ENCODE measurements at regions not wholly inside any gene's neighbourhood (a gene's known extent, or its start where the extent isn't known, plus 50 kb on each side); places are given as distances from the start of the nearest gene placed in this dataset.
"Not testable (repeated sequence)": the region's sequence is repeated elsewhere in the genome, so short reads cannot be mapped to it uniquely, and the experiment has no call there.

DNA sequence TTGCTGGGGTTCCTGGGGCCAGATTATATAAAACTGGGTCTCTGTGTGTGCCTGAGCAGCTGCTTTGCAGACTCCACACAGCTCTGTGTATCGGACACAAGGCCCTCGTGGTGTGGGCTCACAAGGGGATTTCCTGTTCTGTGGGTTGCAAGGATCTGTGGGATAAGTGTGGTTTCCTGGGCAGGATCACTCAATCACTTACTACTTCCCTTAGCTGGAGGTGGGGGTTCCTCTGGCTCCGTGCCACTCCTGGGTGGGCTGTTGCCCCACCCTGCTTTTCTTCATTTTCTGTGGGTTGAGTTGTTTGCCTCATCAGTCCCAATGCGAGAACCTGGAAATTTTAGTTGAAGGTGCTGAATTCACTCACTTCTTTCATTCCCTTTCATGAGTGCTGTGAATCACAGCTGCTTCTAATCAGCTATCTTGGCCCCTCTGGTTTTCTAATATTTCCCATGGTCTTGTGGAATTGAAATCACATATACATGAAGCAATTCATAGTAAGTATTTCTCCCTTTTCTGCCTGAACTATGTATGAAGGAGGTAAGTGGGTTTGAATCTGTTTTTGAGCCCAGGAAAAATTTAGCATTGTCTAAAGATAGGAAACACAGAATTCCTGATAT, 196.3 kb downstream of the DCDC2C start:
- peak; percentile 20 for DNase-seq (ENCODE audit: low read depth, low spot score)
- no peak overlapping the region for H3K4me3 ChIP-seq (ENCODE audit: low read length)

GRCh38 chr2:3902131-3902530, 198.8 kb downstream of the DCDC2C start:
- no peak for DNase-seq (ENCODE audit: low read depth, low spot score)
- H3K4me3 ChIP-seq (ENCODE audit: low read length), result no peak overlapping the region

GRCh38 chr2:3904061-3904460, 200.7 kb downstream of the DCDC2C start:
- no peak for DNase-seq (ENCODE audit: low read depth, low spot score)

DNA sequence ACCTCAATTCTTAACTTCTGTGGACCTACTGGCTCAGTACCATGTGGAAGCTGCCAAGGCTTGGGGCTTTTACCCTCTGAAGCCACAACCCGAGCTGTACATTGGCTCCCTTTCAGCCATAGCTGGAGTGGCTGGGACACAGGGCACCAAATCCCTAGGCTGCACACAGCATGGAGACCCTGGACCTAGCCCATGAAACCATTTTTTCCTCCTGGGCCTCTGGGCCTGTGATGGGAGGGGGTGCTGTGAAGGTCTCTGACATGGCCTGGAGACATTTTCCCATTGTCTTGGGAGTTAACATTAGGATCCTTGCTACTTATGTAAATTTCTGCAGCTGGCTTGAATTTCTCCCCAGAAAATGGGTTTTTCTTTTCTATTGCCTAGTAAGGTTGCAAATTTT, 205.1 kb downstream of the DCDC2C start:
- not testable (repeated sequence) for H3K4me3 ChIP-seq (ENCODE audit: low read length); DNase-seq (ENCODE audit: low read depth, low spot score)

More at GRCh38 chr2:3904061-3904460, 200.7 kb downstream of the DCDC2C start:
- no peak overlapping the region for H3K4me3 ChIP-seq (ENCODE audit: low read length)

- no peak for DNase-seq (ENCODE audit: low read depth, low spot score)
These were observed 208.6 kb downstream of the DCDC2C start for GRCh38 chr2:3911882-3912455.

GRCh38 chr2:3913166-3913565, 209.8 kb downstream of the DCDC2C start:
- no peak for DNase-seq (ENCODE audit: low read depth, low spot score)
- H3K4me3 ChIP-seq (ENCODE audit: low read length), result no peak overlapping the region

More at GRCh38 chr2:3911882-3912455, 208.6 kb downstream of the DCDC2C start:
- H3K4me3 ChIP-seq (ENCODE audit: low read length), result no peak overlapping the region

DNA sequence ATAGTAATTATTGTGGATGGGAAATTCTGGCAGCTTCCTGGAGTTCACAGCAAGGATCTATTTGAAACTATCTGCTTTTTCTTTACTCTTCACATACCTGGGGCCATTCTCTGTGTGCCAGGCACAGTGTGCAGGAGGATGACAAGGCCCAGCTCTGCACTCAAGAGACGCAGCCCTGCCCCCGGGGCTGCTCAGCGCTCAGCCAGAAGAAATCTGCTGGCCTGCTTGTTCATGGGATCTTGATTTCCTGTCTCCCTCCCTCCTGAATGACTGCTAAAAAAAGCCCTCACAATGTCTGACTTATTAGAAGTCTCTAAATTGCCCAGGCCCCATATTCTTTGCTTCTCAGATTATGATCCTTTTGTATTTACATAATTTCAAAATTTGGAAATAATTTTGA, 210.9 kb downstream of the DCDC2C start:
- DNase-seq (ENCODE audit: low read depth, low spot score), result no peak
- H3K4me3 ChIP-seq (ENCODE audit: low read length), result no peak overlapping the region

DNA sequence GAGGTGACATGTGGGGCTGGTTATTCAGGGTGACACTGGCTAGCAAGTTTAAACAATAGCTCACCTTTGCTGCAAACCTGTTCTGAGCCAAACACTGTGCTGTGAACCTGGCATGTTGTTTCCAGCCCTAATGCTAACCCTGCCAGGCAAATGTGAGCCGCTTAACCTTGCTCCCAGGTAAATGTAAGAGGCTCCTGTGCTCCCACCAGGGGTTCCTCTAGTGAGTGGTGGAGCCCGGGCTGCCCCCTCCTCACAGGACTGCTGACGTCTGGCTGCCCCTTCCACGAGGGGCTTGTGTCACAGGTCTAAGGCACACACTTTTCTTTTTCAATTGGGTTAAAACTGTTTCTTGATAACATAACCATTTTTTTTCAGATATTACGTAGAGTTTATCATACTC, 223.7 kb downstream of the DCDC2C start:
- no peak for DNase-seq (ENCODE audit: low read depth, low spot score)

GRCh38 chr2:3929374-3929773, 226.0 kb downstream of the DCDC2C start:
- H3K4me3 ChIP-seq (ENCODE audit: low read length), result no peak overlapping the region
- DNase-seq (ENCODE audit: low read depth, low spot score), result no peak

More for the DNA sequence above, 223.7 kb downstream of the DCDC2C start:
- no peak overlapping the region for H3K4me3 ChIP-seq (ENCODE audit: low read length)

DNA sequence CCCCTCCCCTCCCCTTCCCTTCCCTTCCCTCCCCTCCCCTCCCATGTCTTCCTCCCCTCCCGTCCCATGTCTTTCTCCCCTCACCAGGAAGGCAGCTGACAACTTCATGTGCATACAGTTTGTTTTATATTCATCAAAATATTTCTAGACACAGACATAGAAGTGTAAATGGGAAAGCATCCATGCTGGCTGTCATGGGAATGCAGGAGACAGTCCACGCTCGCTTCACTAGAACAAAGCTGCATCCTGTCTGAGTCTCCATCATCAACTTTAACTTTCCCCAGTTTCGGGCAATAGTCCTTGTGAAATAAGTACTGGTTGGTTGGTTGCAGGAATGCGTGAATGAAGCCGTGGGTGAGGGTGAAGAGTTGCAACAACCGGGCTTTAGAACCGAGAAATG, 226.9 kb downstream of the DCDC2C start:
- no peak for DNase-seq (ENCODE audit: low read depth, low spot score)

GRCh38 chr2:3940661-3941060, 237.3 kb downstream of the DCDC2C start:
- DNase-seq (ENCODE audit: low read depth, low spot score), result no peak
- no peak overlapping the region for H3K4me3 ChIP-seq (ENCODE audit: low read length)

More for the DNA sequence above, 226.9 kb downstream of the DCDC2C start:
- no peak overlapping the region for H3K4me3 ChIP-seq (ENCODE audit: low read length)

DNA sequence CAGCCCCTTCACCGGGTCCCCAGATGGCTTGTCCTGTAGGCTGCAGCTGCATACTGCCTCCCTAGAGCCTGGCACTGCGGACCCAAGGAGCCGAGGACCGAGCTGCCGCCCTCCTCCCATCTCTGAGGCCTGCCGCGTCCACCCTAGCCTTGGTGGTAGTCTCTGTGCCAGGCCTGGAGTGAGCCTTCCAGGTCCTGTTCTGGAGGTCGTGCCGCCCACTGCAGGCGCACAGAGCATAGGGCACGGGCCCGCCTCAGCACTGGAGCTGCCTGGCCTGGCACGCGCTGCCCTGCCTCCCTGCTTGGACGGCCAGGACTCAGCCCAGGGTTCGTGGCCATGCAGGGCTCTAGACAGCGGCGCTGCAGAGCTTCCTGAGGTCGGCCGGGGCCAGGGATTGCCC, 239.5 kb downstream of the DCDC2C start:
- DNase-seq (ENCODE audit: low read depth, low spot score), result no peak
- no peak overlapping the region for H3K4me3 ChIP-seq (ENCODE audit: low read length)

DNA sequence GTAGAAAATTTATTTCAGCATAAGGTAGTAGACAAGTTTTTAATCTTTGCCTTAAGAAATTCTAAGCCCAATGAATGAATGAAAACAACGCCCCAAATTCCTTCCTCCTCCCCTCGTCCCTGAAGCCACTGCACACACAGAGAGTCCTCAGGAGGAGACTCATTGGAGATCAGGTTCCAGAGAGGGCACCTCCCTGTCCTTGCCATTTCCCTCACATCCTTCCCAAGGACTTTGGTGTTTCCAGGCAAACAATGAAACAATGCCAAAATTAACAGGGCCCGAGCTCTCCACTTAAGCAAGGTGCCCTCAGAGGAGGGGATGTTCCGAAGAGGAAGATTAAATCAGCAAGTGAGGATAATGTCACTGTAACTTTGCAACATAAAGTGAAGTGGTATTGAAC, 240.7 kb downstream of the DCDC2C start:
- DNase-seq (ENCODE audit: low read depth, low spot score), result no peak
- no peak overlapping the region for H3K4me3 ChIP-seq (ENCODE audit: low read length)

DNA sequence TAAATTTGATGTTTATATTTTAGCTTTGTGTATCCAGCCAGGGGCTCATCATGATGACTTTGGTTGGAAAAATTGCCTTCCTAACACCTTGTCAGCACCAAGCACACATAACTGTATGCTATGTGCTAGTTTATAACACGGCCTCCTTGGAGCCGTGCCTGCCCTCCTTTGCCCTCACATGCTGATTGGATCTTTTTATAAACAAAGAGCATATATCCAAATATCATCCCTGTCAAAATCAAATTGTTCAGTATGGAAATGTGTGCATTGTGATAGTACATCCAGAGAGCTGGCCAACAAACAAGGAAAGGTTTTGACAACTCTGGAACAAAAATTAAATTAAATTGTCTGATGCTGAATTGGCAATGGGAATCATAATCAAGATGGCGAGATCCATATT, 241.5 kb downstream of the DCDC2C start:
- H3K4me3 ChIP-seq (ENCODE audit: low read length), result no peak overlapping the region
- DNase-seq (ENCODE audit: low read depth, low spot score), result no peak

GRCh38 chr2:3948191-3948590, 244.8 kb downstream of the DCDC2C start:
- DNase-seq (ENCODE audit: low read depth, low spot score), result no peak

DNA sequence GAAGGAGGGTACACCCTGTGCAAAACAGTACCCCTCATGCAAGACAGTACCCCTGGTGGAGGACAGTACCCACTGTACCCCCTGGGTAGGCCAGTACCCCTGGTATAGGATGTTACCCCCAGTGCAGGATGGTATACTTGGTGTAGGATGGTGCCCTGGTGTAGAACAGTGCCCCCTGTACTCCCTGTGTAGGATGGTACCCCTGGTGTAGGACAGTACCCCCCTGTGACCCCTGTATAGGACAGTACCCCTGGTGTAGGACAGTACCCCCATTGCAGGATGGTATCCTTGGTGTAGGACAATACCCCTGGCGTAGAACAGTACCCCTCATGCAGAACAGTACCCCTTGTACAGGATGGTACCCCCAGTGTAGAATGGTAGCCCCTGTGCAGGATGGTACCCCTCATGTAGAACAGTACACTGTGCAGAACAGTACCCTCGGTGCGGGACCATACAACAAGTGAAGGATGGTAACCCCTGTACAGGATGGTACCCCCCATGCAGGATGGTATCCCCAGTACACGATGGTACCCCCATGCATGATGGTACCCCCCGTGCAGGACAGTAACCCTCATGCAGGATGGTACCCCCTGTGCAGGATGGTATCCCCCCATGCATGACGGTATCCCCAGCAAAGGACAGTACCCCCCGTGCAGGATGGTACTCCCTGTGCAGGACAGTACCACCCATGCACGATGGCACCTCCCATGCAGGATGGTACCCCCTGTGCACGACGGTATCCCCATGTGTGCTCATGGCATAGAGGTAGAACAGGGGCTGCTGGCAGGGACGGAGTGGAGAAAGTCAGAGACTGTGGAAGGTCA, 248.0 kb downstream of the DCDC2C start:
- DNase-seq (ENCODE audit: low read depth, low spot score), result no peak
- H3K4me3 ChIP-seq (ENCODE audit: low read length), result no peak overlapping the region

More at GRCh38 chr2:3948191-3948590, 244.8 kb downstream of the DCDC2C start:
- no peak overlapping the region for H3K4me3 ChIP-seq (ENCODE audit: low read length)

DNA sequence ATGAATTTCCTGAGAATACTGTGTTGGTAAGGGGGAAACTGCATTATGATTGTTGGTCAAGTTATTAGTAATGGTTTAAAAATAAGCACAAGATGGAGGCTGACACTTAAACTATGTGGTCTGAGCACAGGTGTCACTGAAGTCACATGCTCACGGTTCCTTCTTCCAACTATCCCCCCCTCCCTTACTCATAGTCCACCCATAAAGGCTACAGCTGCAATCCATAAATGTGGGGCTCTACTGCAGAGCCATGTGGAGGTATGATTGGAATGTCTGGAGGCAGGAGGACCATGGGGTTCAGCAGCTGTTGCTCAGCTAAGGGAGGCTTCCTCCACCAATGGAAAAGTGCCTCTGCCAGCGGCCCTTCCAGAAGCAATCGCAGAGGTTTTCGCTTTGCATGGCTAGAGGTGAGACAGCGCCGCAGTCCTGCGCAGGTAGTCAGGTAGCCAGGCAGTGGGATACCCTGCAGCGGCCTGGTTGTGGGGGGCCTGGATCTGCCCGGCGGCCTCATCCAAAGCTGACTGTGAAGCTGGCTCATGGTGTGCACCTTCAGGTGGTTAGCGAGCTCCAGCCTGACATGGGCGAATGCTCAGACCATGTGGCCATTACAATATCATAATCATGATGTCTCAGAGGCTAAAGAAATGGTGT, 249.6 kb downstream of the DCDC2C start:
- no peak overlapping the region for H3K4me3 ChIP-seq (ENCODE audit: low read length)
- DNase-seq (ENCODE audit: low read depth, low spot score), result no peak

DNA sequence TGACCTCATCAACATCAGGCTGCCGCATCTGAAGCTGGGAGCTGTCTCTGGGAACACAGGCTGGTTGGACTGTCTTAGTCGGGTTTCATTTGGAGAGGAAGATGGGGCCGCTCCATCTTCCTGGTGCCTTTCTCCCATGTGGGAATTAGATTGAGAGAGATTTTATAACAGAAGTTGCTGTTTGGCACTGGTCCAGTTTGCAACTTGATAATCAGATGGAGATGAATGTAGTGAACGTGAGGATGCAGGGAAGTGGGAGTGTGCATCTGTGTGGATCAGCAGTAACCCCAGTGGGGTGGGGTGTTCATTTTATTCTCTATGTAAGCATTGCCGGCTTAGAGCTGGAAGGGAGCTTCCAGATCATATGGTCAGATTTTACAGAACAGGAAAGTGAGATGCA, 250.9 kb downstream of the DCDC2C start:
- DNase-seq (ENCODE audit: low read depth, low spot score), result no peak
- H3K4me3 ChIP-seq (ENCODE audit: low read length), result no peak overlapping the region

- H3K4me3 ChIP-seq (ENCODE audit: low read length), result no peak overlapping the region
- DNase-seq (ENCODE audit: low read depth, low spot score), result no peak
These were observed 253.0 kb downstream of the DCDC2C start for GRCh38 chr2:3956406-3956805.

GRCh38 chr2:3956892-3957291, 253.5 kb downstream of the DCDC2C start:
- DNase-seq (ENCODE audit: low read depth, low spot score), result no peak
- no peak overlapping the region for H3K4me3 ChIP-seq (ENCODE audit: low read length)

Measured in Jurkat, Clone E6-1 (cell line).